GM19438 (cell line): ENCODE measurements at regions not wholly inside any gene's neighbourhood (a gene's known extent, or its start where the extent isn't known, plus 50 kb on each side); places are given as distances from the start of the nearest gene placed in this dataset.

Experiments
- ATAC-seq: cut with Tn5 transposase; IDR thresholded peaks from one replicate; pipeline ENCODE4 v1.9.1; 2021; ENCODE audit warnings: low read depth; ENCODE audit not compliant: unreplicated experiment

DNA sequence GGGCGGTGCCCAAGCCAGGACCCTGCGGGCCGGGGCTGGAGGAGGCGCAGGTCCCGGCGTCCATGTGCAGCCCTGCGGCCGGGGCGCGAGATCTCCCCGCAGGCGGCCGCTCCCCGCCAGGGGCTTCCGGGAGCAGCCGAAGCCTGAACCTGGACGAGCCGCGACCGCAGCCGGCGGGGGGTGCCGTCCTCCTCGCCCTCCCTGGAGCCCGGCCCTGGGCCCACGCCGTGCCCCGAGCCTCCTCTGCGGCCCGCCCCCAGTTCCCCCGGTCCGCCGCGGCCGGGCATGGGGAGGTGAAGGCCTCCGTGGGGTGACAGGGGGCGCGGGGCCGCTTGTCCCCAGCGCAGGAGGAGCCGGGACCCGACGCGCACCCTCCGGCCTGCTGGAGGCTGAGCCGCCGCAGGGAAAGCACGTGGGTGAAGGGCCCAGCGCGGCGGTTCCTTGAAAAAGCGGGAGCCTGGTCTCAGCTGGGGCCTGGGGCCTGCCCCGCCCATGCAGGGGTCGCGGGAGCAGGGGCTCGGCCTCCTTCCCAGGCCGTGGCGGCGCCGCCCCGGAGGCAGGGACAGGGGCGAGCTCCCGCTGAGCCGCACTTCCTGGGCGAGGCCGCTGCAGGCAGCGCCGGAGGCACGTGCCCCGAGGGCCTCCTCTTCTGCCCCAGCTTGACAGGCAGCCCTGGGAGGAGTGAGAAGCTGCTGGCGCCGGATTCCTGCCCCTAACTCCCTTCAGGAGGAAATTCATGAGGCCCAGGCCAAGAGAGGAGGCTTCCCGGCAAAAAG is 55.6 kb upstream of the PPP2R5C start:
- peak; percentile 55 for ATAC-seq

DNA sequence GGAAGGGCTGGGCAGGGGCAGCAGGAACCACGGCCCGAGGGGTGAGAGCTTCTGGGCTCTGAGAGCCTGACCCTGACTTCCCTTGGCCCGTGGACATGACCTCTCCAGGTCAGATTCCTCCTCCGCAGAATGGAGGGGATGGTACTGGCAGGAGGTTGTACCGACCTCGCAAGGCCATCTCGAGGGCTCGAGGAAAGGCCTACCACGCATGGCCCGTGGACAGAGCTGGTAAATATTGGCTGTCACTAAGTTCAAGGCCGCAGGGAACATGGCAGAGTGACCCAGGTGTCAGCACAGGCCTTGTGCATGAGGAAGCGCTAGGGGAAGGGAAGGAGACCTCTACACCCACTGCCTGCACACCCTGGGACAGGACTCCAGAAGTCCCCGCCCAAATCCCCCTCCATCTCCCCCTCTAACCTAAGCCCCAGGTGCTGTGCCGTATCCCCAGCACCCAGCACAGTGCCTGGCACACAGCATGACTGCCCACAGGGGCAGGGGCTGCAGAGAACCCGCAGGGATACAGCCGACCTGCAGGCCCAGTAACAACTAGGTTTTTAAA is 54.9 kb upstream of the PPP2R5C start:
- ATAC-seq, result no peak

DNA sequence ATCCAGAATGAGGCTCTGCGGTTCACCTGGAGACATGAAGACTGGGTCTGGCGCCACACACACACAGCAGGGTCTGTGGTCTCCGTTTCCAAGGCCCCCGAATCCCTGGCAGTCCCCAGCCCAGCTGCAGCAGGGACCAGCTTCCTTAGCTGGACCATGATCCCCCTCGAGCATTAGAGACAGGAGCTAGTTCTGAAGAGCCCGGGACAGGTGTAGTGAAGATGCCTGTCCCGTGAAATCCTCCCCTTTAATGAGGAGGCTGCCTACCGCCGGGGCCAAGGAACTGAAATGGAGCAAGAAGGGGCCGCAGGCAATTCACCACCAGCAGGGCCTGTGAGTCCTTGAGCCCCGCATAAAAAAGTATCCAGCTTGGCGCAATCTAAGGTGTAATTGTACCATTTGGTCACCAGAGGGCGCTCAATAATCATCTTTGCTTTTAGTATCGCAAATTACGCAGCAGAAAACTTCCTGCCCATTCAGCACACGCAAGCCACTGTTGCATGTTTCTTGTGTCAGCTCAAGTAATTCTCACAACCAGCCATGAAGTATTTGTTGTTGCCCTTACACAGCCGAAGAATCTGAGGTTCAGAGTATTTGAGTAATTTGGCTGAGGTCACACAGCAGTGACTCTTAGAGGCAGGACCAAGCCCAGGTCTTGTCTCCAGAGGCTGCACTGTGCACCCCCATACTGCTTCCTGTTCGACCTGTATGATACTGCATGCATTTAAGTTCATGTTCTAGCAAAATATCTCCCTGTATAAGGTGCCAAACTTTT is 54.3 kb upstream of the PPP2R5C start:
- no peak for ATAC-seq

DNA sequence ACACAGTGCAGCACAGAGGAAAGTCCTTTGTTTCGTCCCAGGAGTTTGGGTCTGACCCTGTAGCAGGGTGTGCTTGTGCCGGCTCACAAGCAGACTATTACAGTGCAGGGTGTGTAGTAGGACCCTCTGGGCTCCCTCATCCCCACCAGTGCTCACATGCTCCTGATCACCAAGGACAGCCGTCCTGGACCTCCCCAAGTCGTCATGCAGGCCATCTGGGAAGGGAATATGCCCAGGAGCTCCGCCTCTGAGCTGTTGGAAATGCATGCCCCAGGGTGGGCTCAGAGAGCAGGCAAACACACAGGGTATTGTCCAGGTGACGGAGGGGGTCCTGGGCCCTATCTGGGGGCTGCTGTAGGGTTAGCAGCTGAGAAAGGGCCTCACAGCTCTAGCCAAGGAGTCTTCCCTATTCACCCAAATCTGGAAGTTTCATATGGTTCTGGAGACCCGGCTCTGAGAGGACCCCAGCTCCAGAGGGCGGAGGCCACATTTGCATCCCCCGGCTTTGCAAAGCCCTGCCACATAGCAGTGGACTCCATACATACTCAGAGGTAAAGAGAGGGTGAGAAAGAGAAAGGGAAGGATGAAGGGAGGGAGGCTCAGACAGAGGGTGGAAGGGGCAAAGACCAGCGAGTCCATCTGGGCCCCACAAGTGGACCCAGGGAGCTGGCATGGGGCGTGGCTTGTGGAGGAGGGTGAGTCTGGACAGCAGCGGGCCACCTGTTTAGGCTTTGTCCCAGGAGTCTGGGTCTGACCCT is 53.5 kb upstream of the PPP2R5C start:
- ATAC-seq, result no peak

DNA sequence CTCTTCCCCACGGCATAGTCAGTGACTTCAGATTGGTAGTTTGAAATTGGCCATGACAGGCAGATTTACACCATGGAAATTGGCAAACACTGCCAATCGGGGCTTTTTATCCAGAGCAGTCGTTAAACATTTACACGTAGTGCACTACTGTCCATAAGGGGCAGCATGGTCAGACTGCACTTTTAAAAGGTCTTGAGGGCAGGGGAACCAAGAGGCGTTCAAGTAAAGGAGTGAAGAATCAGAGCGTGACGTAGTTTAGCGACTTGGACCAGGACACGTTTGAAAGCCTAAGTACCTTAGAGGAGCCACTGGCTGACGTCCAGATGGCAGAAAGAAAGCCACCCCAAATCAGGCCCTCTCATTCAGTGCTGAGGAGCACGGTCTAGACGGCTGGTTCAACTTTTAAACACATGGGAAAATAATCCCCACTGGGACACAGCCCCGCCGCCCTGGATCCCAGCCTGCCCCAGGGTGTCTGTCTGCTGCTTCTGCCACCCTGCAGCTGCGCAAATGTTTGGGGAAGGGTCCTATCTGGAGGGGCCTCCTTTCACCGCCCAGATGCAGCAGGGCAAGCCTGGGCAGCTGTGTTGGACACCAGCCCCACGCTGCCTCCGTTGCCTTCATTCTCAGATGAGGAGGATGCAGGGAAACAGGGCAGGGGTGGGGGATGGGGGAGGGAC is 52.5 kb upstream of the PPP2R5C start:
- no peak for ATAC-seq

DNA sequence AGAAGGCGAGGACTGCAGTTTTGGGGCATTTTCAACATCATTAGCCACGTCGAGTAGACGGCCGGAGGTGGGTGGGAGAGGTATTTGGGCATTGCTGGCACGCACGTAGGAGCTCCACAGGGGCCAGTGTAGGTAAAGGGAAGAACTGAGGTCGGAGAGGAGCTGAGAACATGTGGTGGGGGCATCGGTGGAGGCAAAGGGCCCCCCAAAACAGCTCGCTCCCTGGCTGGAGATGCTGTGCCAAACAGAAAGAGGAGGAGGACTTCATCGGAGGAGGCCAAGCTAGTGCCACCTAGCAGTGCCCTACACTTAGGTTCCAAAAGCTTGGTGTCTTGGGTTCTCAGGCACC is 52.0 kb upstream of the PPP2R5C start:
- no peak for ATAC-seq

DNA sequence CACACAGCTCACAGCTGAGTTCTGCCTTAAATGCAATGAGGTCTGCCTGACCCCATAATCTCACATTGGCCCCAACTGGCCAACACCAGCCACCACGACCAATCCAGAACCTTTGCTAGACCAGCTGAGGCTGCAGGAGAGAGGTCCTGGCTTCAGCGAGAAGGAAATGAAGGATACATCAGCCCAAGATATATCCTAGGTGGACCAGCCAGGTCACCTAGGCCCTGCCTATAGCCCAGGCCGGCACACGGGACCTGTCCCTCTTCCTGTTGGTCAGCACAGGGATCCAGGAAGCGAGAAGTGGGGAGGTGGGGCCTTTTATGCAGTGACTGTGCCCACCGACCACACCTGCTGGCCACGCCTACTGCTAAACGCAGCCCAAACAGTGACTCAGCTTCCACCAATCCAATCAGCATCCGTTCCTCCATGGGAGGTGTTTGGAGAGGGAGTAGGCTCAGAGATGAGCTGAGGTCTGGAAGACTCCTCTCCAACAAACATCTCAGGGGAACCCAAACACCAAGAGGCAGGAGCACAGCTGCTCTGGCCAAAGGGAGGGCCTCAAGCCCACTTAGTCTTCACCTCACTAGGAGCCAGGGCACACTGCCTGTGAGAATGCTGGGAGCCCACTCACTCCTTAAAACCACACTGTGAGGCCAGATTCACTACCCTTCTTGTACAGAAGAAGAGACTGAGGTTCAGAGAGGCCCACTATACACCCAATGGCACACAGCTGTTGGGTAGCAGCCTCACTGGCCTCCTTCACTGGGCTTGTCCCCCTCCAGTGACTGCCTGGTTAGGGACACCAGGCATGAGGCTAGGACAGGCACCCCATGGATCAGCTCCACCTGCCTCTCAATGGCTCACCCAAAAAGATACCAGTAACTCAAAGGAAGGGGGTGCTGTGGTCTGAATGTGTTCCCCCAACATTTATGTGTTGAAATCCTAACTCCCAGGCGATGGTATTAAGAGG is 51.3 kb upstream of the PPP2R5C start:
- no peak for ATAC-seq

DNA sequence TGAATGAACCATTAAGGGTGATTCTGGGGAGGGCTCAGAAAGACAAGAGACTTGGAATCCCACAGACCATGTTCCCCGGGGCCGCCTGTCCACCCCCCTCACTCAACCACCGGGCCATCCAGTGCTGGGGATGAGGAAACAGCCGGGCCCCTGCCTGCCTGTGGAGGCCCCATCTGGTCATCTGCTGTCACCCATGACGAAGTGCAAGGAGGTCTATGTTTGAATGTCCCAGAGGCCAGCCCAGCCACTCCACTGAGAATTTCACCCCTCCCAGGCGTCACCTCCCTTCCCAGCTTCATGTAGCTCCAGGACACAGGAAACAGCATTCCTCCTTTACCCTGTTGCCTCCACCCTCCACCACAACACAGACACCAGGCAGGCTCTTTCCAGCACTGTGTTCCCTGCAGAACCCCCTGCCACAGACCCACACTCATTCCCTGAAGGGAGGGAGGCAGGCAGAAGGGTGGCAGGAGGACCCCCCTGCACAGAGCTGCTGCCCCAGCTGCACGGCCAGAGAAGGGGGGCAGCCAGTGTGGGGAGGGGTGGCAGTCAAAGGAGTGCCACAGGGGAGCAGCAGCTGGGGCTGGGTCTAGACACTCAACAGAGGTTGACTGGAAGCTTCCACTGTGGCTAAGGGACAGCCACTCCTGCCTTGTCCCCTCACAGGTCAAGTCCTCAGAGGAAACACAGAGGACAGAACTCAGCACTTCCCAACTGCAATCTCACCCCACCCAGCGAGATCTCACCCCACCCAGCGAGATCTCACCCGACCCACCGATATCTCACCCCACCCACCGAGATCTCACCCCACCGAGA is 50.3 kb upstream of the PPP2R5C start:
- no peak for ATAC-seq
